WTC11 (cell line): ENCODE measurements at regions not wholly inside any gene's neighbourhood (a gene's known extent, or its start where the extent isn't known, plus 50 kb on each side); places are given as distances from the start of the nearest gene placed in this dataset.

Experiments
- ATAC-seq: fragments of 200-7000 bp; cut with Tn5 transposase; 2 replicates; pipeline ENCODE4 v1.10.0; 2021; ENCODE audit warnings: mild to moderate bottlenecking, moderate library complexity
- CTCF ChIA-PET: fragments of 300-600 bp; sonication (Branson Sonifier 250); formaldehyde crosslinking; loops from one replicate; lab custom pipeline; 2021; ENCODE audit warnings: antibody characterized with exemption; lab: Charles Lee
- POLR2A ChIA-PET: fragments of 350-600 bp; sonication (Branson Sonifier 250); formaldehyde crosslinking; loops from one replicate; lab custom pipeline; 2021; ENCODE audit warnings: antibody characterized with exemption; lab: Charles Lee
- DNase-seq: peaks from one replicate; pipeline ENCODE4 v3.0.0; 2021; ENCODE audit warnings: low spot score
- H3K27ac Mint-ChIP-seq: 2 replicates; pipeline ENCODE4 v1.8.0; 2021; ENCODE audit warnings: mixed read lengths
- H3K27me3 Mint-ChIP-seq: 2 replicates; pipeline ENCODE4 v1.8.0; 2021; ENCODE audit warnings: low read depth, mild to moderate bottlenecking, moderate library complexity, mixed read lengths
- H3K36me3 Mint-ChIP-seq: 2 replicates; pipeline ENCODE4 v1.8.0; 2021; ENCODE audit warnings: mixed read lengths
- H3K4me1 Mint-ChIP-seq: 2 replicates; pipeline ENCODE4 v1.8.0; 2022; ENCODE audit warnings: mixed read lengths
- H3K4me3 Mint-ChIP-seq: 2 replicates; pipeline ENCODE4 v1.8.0; 2021; ENCODE audit warnings: mild to moderate bottlenecking, moderate library complexity, mixed read lengths
- H3K9me3 Mint-ChIP-seq: 2 replicates; pipeline ENCODE4 v1.8.0; 2021; ENCODE audit warnings: mixed read lengths
- ATF1 ChIP-seq: sonication (generic); formaldehyde crosslinking; IDR thresholded peaks from 2 replicates; pipeline ENCODE4 v1.8.1; 2023; ENCODE audit warnings: mild to moderate bottlenecking, moderate library complexity, missing genetic modification reagents
- ATF2 ChIP-seq: sonication (generic); formaldehyde crosslinking; IDR thresholded peaks from 2 replicates; pipeline ENCODE4 v1.8.1; 2022; ENCODE audit warnings: low read depth, missing genetic modification reagents, borderline replicate concordance
- CREM ChIP-seq: sonication (generic); formaldehyde crosslinking; IDR thresholded peaks from 2 replicates; pipeline ENCODE4 v1.8.1; 2022; ENCODE audit warnings: mild to moderate bottlenecking, missing genetic modification reagents, moderate library complexity
- E2F4 ChIP-seq: sonication (generic); formaldehyde crosslinking; IDR thresholded peaks from 2 replicates; pipeline ENCODE4 v1.8.1; 2022; ENCODE audit warnings: low read depth, mild to moderate bottlenecking, moderate library complexity, missing genetic modification reagents, borderline replicate concordance
- EMX1 ChIP-seq: fragments of 250-450 bp; sonication (Bioruptor Pico); IDR thresholded peaks from 2 replicates; pipeline ENCODE4 v1.8.0; 2021; ENCODE audit warnings: mild to moderate bottlenecking
- FOXJ3 ChIP-seq: sonication (generic); formaldehyde crosslinking; IDR thresholded peaks from 2 replicates; pipeline ENCODE4 v1.9.0; 2021; ENCODE audit warnings: missing genetic modification reagents, mild to moderate bottlenecking, borderline replicate concordance
- HMGXB4 ChIP-seq: sonication (generic); formaldehyde crosslinking; IDR thresholded peaks from 2 replicates; pipeline ENCODE4 v1.8.1; 2023; ENCODE audit warnings: mild to moderate bottlenecking, moderate library complexity, missing genetic modification reagents
- JUN ChIP-seq: sonication (generic); formaldehyde crosslinking; IDR thresholded peaks from 2 replicates; pipeline ENCODE4 v1.8.0; 2023; ENCODE audit warnings: mild to moderate bottlenecking, missing genetic modification reagents
- MXD4 ChIP-seq: fragments of 250-450 bp; sonication (Bioruptor Pico); IDR thresholded peaks from 2 replicates; pipeline ENCODE4 v1.8.0; 2021; ENCODE audit warnings: mild to moderate bottlenecking, moderate library complexity, borderline replicate concordance
- NFYB ChIP-seq: sonication (generic); formaldehyde crosslinking; conservative IDR thresholded peaks from 2 replicates; pipeline ENCODE4 v1.8.0; 2022; ENCODE audit warnings: low read depth, missing genetic modification reagents
- NR3C1 ChIP-seq: sonication (generic); formaldehyde crosslinking; conservative IDR thresholded peaks from 2 replicates; pipeline ENCODE4 v1.8.1; 2023; ENCODE audit warnings: low read depth, mild to moderate bottlenecking, missing genetic modification reagents
- RELA ChIP-seq: sonication (generic); formaldehyde crosslinking; IDR thresholded peaks from 2 replicates; pipeline ENCODE4 v1.8.1; 2022; ENCODE audit warnings: missing genetic modification reagents, mild to moderate bottlenecking, borderline replicate concordance
- SMAD4 ChIP-seq: sonication (generic); formaldehyde crosslinking; IDR thresholded peaks from 2 replicates; pipeline ENCODE4 v1.8.0; 2022; ENCODE audit warnings: mild to moderate bottlenecking, missing genetic modification reagents
- SOX15 ChIP-seq: fragments of 250-450 bp; sonication (Bioruptor Pico); IDR thresholded peaks from 2 replicates; pipeline ENCODE4 v1.9.0; 2021; ENCODE audit warnings: mild to moderate bottlenecking
- TP53 ChIP-seq: sonication (generic); formaldehyde crosslinking; IDR thresholded peaks from 2 replicates; pipeline ENCODE4 v1.8.1; 2023; ENCODE audit warnings: mild to moderate bottlenecking, missing genetic modification reagents
- USF1 ChIP-seq: sonication (generic); formaldehyde crosslinking; IDR thresholded peaks from 2 replicates; pipeline ENCODE4 v1.8.0; 2022; ENCODE audit warnings: mild to moderate bottlenecking, missing genetic modification reagents
- ZNF416 ChIP-seq: fragments of 250-450 bp; sonication (Bioruptor Pico); IDR thresholded peaks from 2 replicates; pipeline ENCODE4 v1.9.0; 2021; ENCODE audit warnings: mild to moderate bottlenecking, inconsistent platforms
- ZNF425 ChIP-seq: fragments of 250-450 bp; sonication (Bioruptor Pico); conservative IDR thresholded peaks from 2 replicates; pipeline ENCODE4 v1.9.0; 2021; ENCODE audit warnings: mild to moderate bottlenecking
- ZSCAN18 ChIP-seq: fragments of 250-450 bp; sonication (Bioruptor Pico); IDR thresholded peaks from 2 replicates; pipeline ENCODE4 v2.1.2; 2022; ENCODE audit warnings: mild to moderate bottlenecking, moderate library complexity

- no peaks in the 10 kb centered on the region; the same call in 1 of the 2 replicates for H3K4me1 Mint-ChIP-seq
- POLR2A ChIA-PET = no interaction called here
- peaks cover 11% of the 10 kb centered on the region for H3K9me3 Mint-ChIP-seq
- TF ChIP-seq JUN (CRISPR knock-in tag) (no peak), HMGXB4 (CRISPR knock-in tag) (no peak), MXD4 (no peak), SOX15 (CRISPR knock-in tag) (no peak), ATF2 (CRISPR knock-in tag) (no peak), E2F4 (CRISPR knock-in tag) (no peak), SMAD4 (CRISPR knock-in tag) (no peak), EMX1 (CRISPR knock-in tag) (no peak), USF1 (no peak), ZSCAN18 (CRISPR knock-in tag) (no peak), ZNF425 (CRISPR knock-in tag) (no peak), CREM (no peak), RELA (CRISPR knock-in tag) (no peak), FOXJ3 (CRISPR knock-in tag) (no peak), NR3C1 (CRISPR knock-in tag) (no peak), ATF1 (no peak), ZNF416 (CRISPR knock-in tag) (no peak), NFYB (CRISPR knock-in tag) (no peak), TP53 (CRISPR knock-in tag) (no peak)
- H3K27me3 Mint-ChIP-seq = no peaks in the 10 kb centered on the region
- no peak overlapping the region for H3K27ac Mint-ChIP-seq
- no peak overlapping the region for H3K4me3 Mint-ChIP-seq
- ATAC-seq (no peak), DNase-seq (no peak)
- H3K36me3 Mint-ChIP-seq = no peaks in the 10 kb centered on the region
- CTCF ChIA-PET = interaction anchor here (0.5 kb wide), 1 partner anchor 311 kb away, joined by 3 read pairs; no protein-coding TSS in a partner anchor
These were observed 390.4 kb upstream of the SLC35B3 start for GRCh38 chr6:8825726-8826125.
